Activated CD8-positive, alpha-beta T cell treated with anti-CD3 and anti-CD28 coated beads for 36 hours (primary cell): ENCODE measurements at regions not wholly inside any gene's neighbourhood (a gene's known extent, or its start where the extent isn't known, plus 50 kb on each side); places are given as distances from the start of the nearest gene placed in this dataset.
"Not testable (repeated sequence)": the region's sequence is repeated elsewhere in the genome, so short reads cannot be mapped to it uniquely, and the experiment has no call there.

Experiments
- ATAC-seq: fragments of 200-7000 bp; cut with Tn5 transposase; one replicate; pipeline ENCODE4 v1.10.0; 2021; ENCODE audit warnings: mild to moderate bottlenecking, moderate library complexity
- CTCF ChIA-PET: fragments of 350-600 bp; sonication (Branson Sonifier 250); formaldehyde crosslinking; loops from one replicate; lab custom pipeline; 2021; ENCODE audit warnings: antibody characterized with exemption; lab: Charles Lee
- POLR2A ChIA-PET: fragments of 350-600 bp; sonication (Branson Sonifier 250); formaldehyde crosslinking; loops from one replicate; lab custom pipeline; 2021; ENCODE audit warnings: antibody characterized with exemption; lab: Charles Lee
- DNase-seq: peaks from one replicate; pipeline ENCODE4 v3.0.0-alpha.2; 2020
- H3K27ac Mint-ChIP-seq: one replicate; pipeline ENCODE4 v1.8.0; 2021; ENCODE audit warnings: mild to moderate bottlenecking, mixed read lengths
- H3K27me3 Mint-ChIP-seq: one replicate; pipeline ENCODE4 v1.8.0; 2021; ENCODE audit warnings: mixed read lengths
- H3K36me3 Mint-ChIP-seq: one replicate; pipeline ENCODE4 v1.8.0; 2021; ENCODE audit warnings: low read depth, mixed read lengths
- H3K4me1 Mint-ChIP-seq: one replicate; pipeline ENCODE4 v1.8.0; 2021; ENCODE audit warnings: low read depth, mixed read lengths
- H3K4me3 Mint-ChIP-seq: one replicate; pipeline ENCODE4 v1.8.0; 2021; ENCODE audit warnings: mild to moderate bottlenecking, moderate library complexity, mixed read lengths
- H3K9me3 Mint-ChIP-seq: one replicate; pipeline ENCODE4 v1.8.0; 2021; ENCODE audit warnings: mixed read lengths
- CTCF ChIP-seq: fragments of 200-600 bp; IDR thresholded peaks from one replicate; pipeline ENCODE4 v1.8.0; 2022; ENCODE audit warnings: antibody characterized with exemption, mild to moderate bottlenecking
- intact Hi-C: fragments of 100-400 bp; cut with micrococcal nuclease; formaldehyde crosslinking; loops from one replicate; pipeline ENCODE4 v1.10.0; 2022

- H3K36me3 Mint-ChIP-seq, result no peaks in the 10 kb centered on the region
- DNase-seq (no peak), ATAC-seq (no peak)
- CTCF ChIA-PET, result no interaction called here
- no peaks in the 10 kb centered on the region for H3K9me3 Mint-ChIP-seq
- no peak overlapping the region for H3K4me3 Mint-ChIP-seq
- no peak for TF ChIP-seq CTCF
- POLR2A ChIA-PET, result no interaction called here
- intact Hi-C loops, result no loop called here
- no peak overlapping the region for H3K27ac Mint-ChIP-seq
- peaks cover 2% of the 10 kb centered on the region for H3K27me3 Mint-ChIP-seq
- no peaks in the 10 kb centered on the region for H3K4me1 Mint-ChIP-seq
These were observed 305.8 kb downstream of the KIF20B start for GRCh38 chr10:90007226-90007625.

GRCh38 chr10:90011281-90011680, 309.9 kb downstream of the KIF20B start:
- H3K27ac Mint-ChIP-seq, DNase-seq, H3K4me3 Mint-ChIP-seq, H3K9me3 Mint-ChIP-seq, H3K27me3 Mint-ChIP-seq, ATAC-seq, H3K4me1 Mint-ChIP-seq, H3K36me3 Mint-ChIP-seq, POLR2A ChIA-PET, CTCF ChIA-PET, intact Hi-C loops: not testable (repeated sequence)

GRCh38 chr10:90018819-90019218, 317.4 kb downstream of the KIF20B start:
- DNase-seq, result no peak
- no peaks in the 10 kb centered on the region for H3K27me3 Mint-ChIP-seq
- no peak for ATAC-seq
- H3K36me3 Mint-ChIP-seq, result no peaks in the 10 kb centered on the region
- H3K27ac Mint-ChIP-seq, result no peak overlapping the region
- ChIA-PET POLR2A (no interaction called here), CTCF (no interaction called here)
- H3K4me1 Mint-ChIP-seq, result no peaks in the 10 kb centered on the region
- peaks cover 1% of the 10 kb centered on the region for H3K9me3 Mint-ChIP-seq
- no peak for TF ChIP-seq CTCF
- intact Hi-C loops, result no loop called here
- no peak overlapping the region for H3K4me3 Mint-ChIP-seq

- POLR2A ChIA-PET, result no interaction called here
- intact Hi-C loops, result no loop called here
- Mint-ChIP-seq H3K27ac (no peak overlapping the region), H3K4me1 (no peaks in the 10 kb centered on the region), H3K9me3 (no peaks in the 10 kb centered on the region), H3K36me3 (no peaks in the 10 kb centered on the region), H3K27me3 (no peaks in the 10 kb centered on the region), H3K4me3 (no peak overlapping the region)
- CTCF ChIA-PET, result no interaction called here
- no peak for TF ChIP-seq CTCF
- ATAC-seq (no peak), DNase-seq (no peak)
These were observed 319.1 kb downstream of the KIF20B start for GRCh38 chr10:90020506-90020905.

GRCh38 chr10:90023950-90024349, 322.6 kb downstream of the KIF20B start:
- CTCF ChIA-PET, result no interaction called here

More at GRCh38 chr10:90023950-90024349, 322.6 kb downstream of the KIF20B start:
- Mint-ChIP-seq H3K27me3 (peaks cover 2% of the 10 kb centered on the region), H3K9me3 (no peaks in the 10 kb centered on the region), H3K4me3 (no peak overlapping the region), H3K27ac (no peak overlapping the region), H3K36me3 (no peaks in the 10 kb centered on the region), H3K4me1 (no peaks in the 10 kb centered on the region)
- POLR2A ChIA-PET, result no interaction called here
- DNase-seq, result no peak
- no peak for ATAC-seq
- no peak for TF ChIP-seq CTCF
- intact Hi-C loops, result no loop called here
